Tibial artery (tissue), 4 donors: ENCODE measurements at regions not wholly inside any gene's neighbourhood (a gene's known extent, or its start where the extent isn't known, plus 50 kb on each side); places are given as distances from the start of the nearest gene placed in this dataset.
"Not testable (repeated sequence)": the region's sequence is repeated elsewhere in the genome, so short reads cannot be mapped to it uniquely, and the experiment has no call there.

ENCODE experiments used
- DNase-seq, 2 donors: peaks; one replicate each; pipeline ENCODE4 v3.0.0-alpha.2; 2019
- H3K27ac ChIP-seq, 2 donors: fragments of 200-600 bp; sonication (generic) in 1 of 2; 1 replicate in 1 of 2; 2 replicates in 1 of 2; pipeline ENCODE4 v1.5.1; 2018 to 2019; ENCODE audit warnings: mild to moderate bottlenecking in 1 of 2
- H3K27me3 ChIP-seq, 2 donors: fragments of 200-600 bp; sonication (generic) in 1 of 2; one replicate each; pipeline versions ENCODE4 v1.5.1 to v1.6.0; 2016 to 2019
- H3K36me3 ChIP-seq, 3 donors: fragments of 200-600 bp; sonication (generic) in 2 of 3; one replicate each; pipeline ENCODE4 v1.5.1; 2016 to 2019; ENCODE audit warnings: mild to moderate bottlenecking in 2 of 3
- H3K4me1 ChIP-seq, 4 donors: fragments of 200-600 bp; sonication (generic) in 2 of 4; 1 replicate in 3 of 4; 2 replicates in 1 of 4; pipeline ENCODE4 v1.5.1; 2016 to 2019
- H3K4me3 ChIP-seq, 2 donors: fragments of 200-600 bp; sonication (generic) in 1 of 2; 1 replicate in 1 of 2; 2 replicates in 1 of 2; pipeline ENCODE4 v1.5.1; 2018 to 2019; ENCODE audit warnings: mild to moderate bottlenecking in 2 of 2
- H3K9me3 ChIP-seq, 3 donors: fragments of 200-600 bp; sonication (generic) in 1 of 3; one replicate each; pipeline ENCODE4 v1.5.1; 2016 to 2019
- CTCF ChIP-seq, 2 experiments: fragments of 200-600 bp in 1 of 2; fragments of 450-650 bp in 1 of 2; IDR thresholded peaks; one replicate each; pipeline ENCODE4 v1.5.1; 2017 to 2019; ENCODE audit warnings: antibody characterized with exemption in 2 of 2, mild to moderate bottlenecking in 1 of 2, moderate library complexity in 1 of 2
- intact Hi-C: fragments of 100-400 bp; cut with DNase I; formaldehyde crosslinking; loops from one replicate; pipeline ENCODE4 v1.15.0; 2023; ENCODE audit warnings: low total_unique reads

- Histone ChIP-seq H3K36me3 (no peaks in the 10 kb centered on the region), H3K4me3 (no peak overlapping the region), H3K4me1 (no peaks in the 10 kb centered on the region), H3K9me3 (peaks cover 2 to 16% (median 12%) of the 10 kb centered on the region in 3 donors), H3K27ac (no peak overlapping the region), H3K27me3 (no peaks in the 10 kb centered on the region)
- TF ChIP-seq CTCF (IDR thresholded peaks at IDR 0.05) = no peak
- no peak for DNase-seq
- intact Hi-C loops = no loop called here
Measured at GRCh38 chr16:5176505-5176904, 78.9 kb upstream of the EEF2KMT start.

- Histone ChIP-seq H3K27me3 (no peaks in the 10 kb centered on the region), H3K9me3 (peaks cover 2 to 16% (median 12%) of the 10 kb centered on the region in 3 donors), H3K4me1 (no peaks in the 10 kb centered on the region), H3K36me3 (no peaks in the 10 kb centered on the region), H3K27ac (no peak overlapping the region), H3K4me3 (no peak overlapping the region)
- DNase-seq = no peak
- intact Hi-C loops = no loop called here
- no peak for TF ChIP-seq CTCF (IDR thresholded peaks at IDR 0.05)
Measured at GRCh38 chr16:5175266-5175665, 77.7 kb upstream of the EEF2KMT start.

GRCh38 chr16:5166486-5166885 is 68.9 kb upstream of the EEF2KMT start:
- H3K27me3 ChIP-seq = peaks cover 0 to 8% of the 10 kb centered on the region in 2 donors

GRCh38 chr16:5165429-5165828 is 67.8 kb upstream of the EEF2KMT start:
- H3K4me1 ChIP-seq, H3K4me3 ChIP-seq, H3K36me3 ChIP-seq, H3K27me3 ChIP-seq, DNase-seq, intact Hi-C loops, H3K9me3 ChIP-seq, H3K27ac ChIP-seq: not testable (repeated sequence)

More at GRCh38 chr16:5166486-5166885, 68.9 kb upstream of the EEF2KMT start:
- no peak overlapping the region for H3K27ac ChIP-seq
- TF ChIP-seq CTCF (IDR thresholded peaks at IDR 0.05) = no peak
- no peak for DNase-seq
- H3K4me1 ChIP-seq = no peaks in the 10 kb centered on the region
- no peaks in the 10 kb centered on the region for H3K36me3 ChIP-seq
- intact Hi-C loops = no loop called here
- H3K9me3 ChIP-seq = no peaks in the 10 kb centered on the region
- no peak overlapping the region for H3K4me3 ChIP-seq

- H3K27me3 ChIP-seq, intact Hi-C loops, H3K4me3 ChIP-seq, DNase-seq, H3K27ac ChIP-seq, H3K4me1 ChIP-seq, H3K9me3 ChIP-seq, H3K36me3 ChIP-seq: not testable (repeated sequence)
Measured at GRCh38 chr16:5162801-5163200, 65.2 kb upstream of the EEF2KMT start.

GRCh38 chr16:5161888-5162287 is 64.3 kb upstream of the EEF2KMT start:
- H3K9me3 ChIP-seq, DNase-seq, H3K27ac ChIP-seq, H3K4me1 ChIP-seq, H3K36me3 ChIP-seq, intact Hi-C loops, H3K4me3 ChIP-seq, H3K27me3 ChIP-seq: not testable (repeated sequence)

GRCh38 chr16:5160010-5160409 is 62.4 kb upstream of the EEF2KMT start:
- intact Hi-C loops, H3K9me3 ChIP-seq, H3K27ac ChIP-seq, H3K27me3 ChIP-seq, H3K4me3 ChIP-seq, H3K4me1 ChIP-seq, H3K36me3 ChIP-seq, DNase-seq: not testable (repeated sequence)

- H3K27me3 ChIP-seq, H3K9me3 ChIP-seq, H3K27ac ChIP-seq, H3K4me3 ChIP-seq, intact Hi-C loops, H3K4me1 ChIP-seq, DNase-seq, H3K36me3 ChIP-seq: not testable (repeated sequence)
Measured at GRCh38 chr16:5159537-5159936, 61.9 kb upstream of the EEF2KMT start.
